ENCODE measurements at regions not wholly inside any gene's neighbourhood (a gene's known extent, or its start where the extent isn't known, plus 50 kb on each side); places are given as distances from the start of the nearest gene placed in this dataset.

GRCh38 chr5:106454050-106454449 lies 1216.7 kb downstream of the EFNA5 start:
- Histone ChIP-seq H3K9ac (no peak overlapping the region), H3K4me3 (ENCODE audit: low read depth in 2 of 2, low read length in 1 of 2) (no peak overlapping the region), H3K79me2 (ENCODE audit: insufficient read depth) (no peaks in the 10 kb centered on the region), H3K9me2 (no peaks in the 10 kb centered on the region), H3K27ac (ENCODE audit: low read depth in 2 of 2, low read length in 1 of 2) (no peak overlapping the region), H3K9me3 (no peaks in the 10 kb centered on the region), H3K27me3 (ENCODE audit: insufficient read depth) (no peaks in the 10 kb centered on the region), H2AFZ (ENCODE audit: low read depth) (no peak overlapping the region; the same call in 1 of the 2 replicates), H3K4me1 (ENCODE audit: control insufficient read depth in 1 of 2, insufficient read depth in 2 of 2, low read depth in 1 of 2, low read length in 1 of 2) (no peaks in the 10 kb centered on the region), H4K20me1 (ENCODE audit: insufficient read depth) (no peaks in the 10 kb centered on the region), H3K36me3 (replicated peaks in 1 of 2; ENCODE audit: control insufficient read depth in 1 of 2, insufficient read depth in 2 of 2, low read length in 1 of 2) (no peaks in the 10 kb centered on the region), H3F3A (replicated peaks; ENCODE audit: insufficient read depth) (no peaks in the 10 kb centered on the region), H3K4me2 (no peak overlapping the region)
- TF ChIP-seq RXRA (IDR thresholded peaks at IDR 0.05; ENCODE audit: borderline replicate concordance, low read depth) (no peak), TEAD4 (IDR thresholded peaks at IDR 0.05; ENCODE audit: borderline replicate concordance, insufficient read depth) (no peak), MAX (IDR thresholded peaks at IDR 0.05; ENCODE audit: low read depth) (no peak), USF2 (IDR thresholded peaks at IDR 0.05; ENCODE audit: borderline replicate concordance, low read depth, low read length) (no peak), EP300 (IDR thresholded peaks at IDR 0.05; ENCODE audit: borderline replicate concordance in 1 of 2, low read depth in 1 of 2, low read length in 1 of 2) (no peak), POLR2AphosphoS5 (IDR thresholded peaks at IDR 0.05; ENCODE audit: low read depth, low read length) (no peak), EZH2phosphoT487 (IDR thresholded peaks at IDR 0.05; ENCODE audit: borderline replicate concordance, low read depth) (no peak), NFIC (IDR thresholded peaks at IDR 0.05; ENCODE audit: borderline replicate concordance) (no peak), NRF1 (IDR thresholded peaks at IDR 0.05; ENCODE audit: low read depth, low read length) (no peak), ELF1 (IDR thresholded peaks at IDR 0.05) (no peak), GABPA (IDR thresholded peaks at IDR 0.05; ENCODE audit: low read depth) (no peak), FOXM1 (IDR thresholded peaks at IDR 0.05; ENCODE audit: low read depth) (no peak), YY1 (IDR thresholded peaks at IDR 0.05; ENCODE audit: low read depth) (no peak), TAF1 (IDR thresholded peaks at IDR 0.05; ENCODE audit: borderline replicate concordance, low read depth, low read length) (no peak), CHD2 (IDR thresholded peaks at IDR 0.05; ENCODE audit: low read length, partially characterized antibody) (no peak)
- TF ChIP-seq, protein P1, sequence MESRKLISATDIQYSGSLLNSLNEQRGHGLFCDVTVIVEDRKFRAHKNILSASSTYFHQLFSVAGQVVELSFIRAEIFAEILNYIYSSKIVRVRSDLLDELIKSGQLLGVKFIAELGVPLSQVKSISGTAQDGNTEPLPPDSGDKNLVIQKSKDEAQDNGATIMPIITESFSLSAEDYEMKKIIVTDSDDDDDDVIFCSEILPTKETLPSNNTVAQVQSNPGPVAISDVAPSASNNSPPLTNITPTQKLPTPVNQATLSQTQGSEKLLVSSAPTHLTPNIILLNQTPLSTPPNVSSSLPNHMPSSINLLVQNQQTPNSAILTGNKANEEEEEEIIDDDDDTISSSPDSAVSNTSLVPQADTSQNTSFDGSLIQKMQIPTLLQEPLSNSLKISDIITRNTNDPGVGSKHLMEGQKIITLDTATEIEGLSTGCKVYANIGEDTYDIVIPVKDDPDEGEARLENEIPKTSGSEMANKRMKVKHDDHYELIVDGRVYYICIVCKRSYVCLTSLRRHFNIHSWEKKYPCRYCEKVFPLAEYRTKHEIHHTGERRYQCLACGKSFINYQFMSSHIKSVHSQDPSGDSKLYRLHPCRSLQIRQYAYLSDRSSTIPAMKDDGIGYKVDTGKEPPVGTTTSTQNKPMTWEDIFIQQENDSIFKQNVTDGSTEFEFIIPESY (IDR thresholded peaks at IDR 0.05; ENCODE audit: borderline replicate concordance, low read depth), result no peak
- ChIA-PET POLR2A (no interaction called here), CTCF (interaction anchor here (1.6 kb wide), 1 partner anchor 14 kb away, joined by 7 read pairs; no protein-coding TSS in a partner anchor)
- 100% methylated on average over 1 of the region's 1 CpG for WGBS (ENCODE audit: low lambda C conversion rate)
- DNase-seq, result no peak

DNA sequence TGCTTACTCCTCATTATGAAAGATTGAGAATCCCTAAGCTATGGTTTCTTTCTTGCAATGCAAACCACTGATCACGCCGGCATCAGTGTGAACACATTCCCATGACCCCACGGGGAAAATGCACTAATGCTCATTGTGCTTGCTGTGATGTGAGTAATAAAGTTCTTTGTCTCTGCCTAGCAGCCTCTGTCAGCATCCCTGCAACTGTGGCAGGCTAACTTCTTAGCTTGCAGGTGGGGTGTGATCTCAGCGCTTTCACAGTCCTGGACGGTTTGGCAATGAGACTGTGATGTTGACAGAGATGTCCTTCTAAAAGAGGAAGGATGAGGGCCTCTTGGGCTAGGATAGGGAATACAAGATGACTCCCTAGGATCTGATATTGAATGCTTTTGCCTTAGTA lies 1218.7 kb downstream of the EFNA5 start:
- DNase-seq, result no peak
- Histone ChIP-seq H3K27ac (ENCODE audit: low read depth in 2 of 2, low read length in 1 of 2) (no peak overlapping the region; a peak in 1 of 4 replicates), H3K4me3 (ENCODE audit: low read depth in 2 of 2, low read length in 1 of 2) (no peak overlapping the region), H4K20me1 (ENCODE audit: insufficient read depth) (no peaks in the 10 kb centered on the region), H2AFZ (ENCODE audit: low read depth) (no peak overlapping the region), H3F3A (replicated peaks; ENCODE audit: insufficient read depth) (no peaks in the 10 kb centered on the region), H3K9ac (no peak overlapping the region), H3K4me2 (no peak overlapping the region), H3K9me2 (no peaks in the 10 kb centered on the region), H3K36me3 (replicated peaks in 1 of 2; ENCODE audit: control insufficient read depth in 1 of 2, insufficient read depth in 2 of 2, low read length in 1 of 2) (no peaks in the 10 kb centered on the region), H3K79me2 (ENCODE audit: insufficient read depth) (no peaks in the 10 kb centered on the region), H3K9me3 (no peaks in the 10 kb centered on the region), H3K27me3 (ENCODE audit: insufficient read depth) (no peaks in the 10 kb centered on the region), H3K4me1 (ENCODE audit: control insufficient read depth in 1 of 2, insufficient read depth in 2 of 2, low read depth in 1 of 2, low read length in 1 of 2) (no peaks in the 10 kb centered on the region)
- no peak for TF ChIP-seq EZH2phosphoT487 (IDR thresholded peaks at IDR 0.05; ENCODE audit: borderline replicate concordance, low read depth)
- TF ChIP-seq USF1 (IDR thresholded peaks at IDR 0.05; ENCODE audit: borderline replicate concordance, low read depth), result no peak
- TF ChIP-seq FOXJ3 (CRISPR knock-in tag; IDR thresholded peaks at IDR 0.05), result no peak
- TF ChIP-seq TCF12 (IDR thresholded peaks at IDR 0.05), result no peak
- no peak for TF ChIP-seq RFX5 (IDR thresholded peaks at IDR 0.05; ENCODE audit: low read length)
- no peak for TF ChIP-seq MAX (IDR thresholded peaks at IDR 0.05; ENCODE audit: low read depth)
- TF ChIP-seq NFIC (IDR thresholded peaks at IDR 0.05; ENCODE audit: borderline replicate concordance), result no peak
- POLR2A ChIA-PET, result no interaction called here
- 95% methylated on average over 5 of the region's 5 CpGs for WGBS (ENCODE audit: low lambda C conversion rate)
- CTCF ChIA-PET, result interaction anchor here (0.7 kb wide), 1 partner anchor 10 kb away, joined by 3 read pairs; no protein-coding TSS in a partner anchor
